ENCODE measurements at regions not wholly inside any gene's neighbourhood (a gene's known extent, or its start where the extent isn't known, plus 50 kb on each side); places are given as distances from the start of the nearest gene placed in this dataset.
"Not testable (repeated sequence)": the region's sequence is repeated elsewhere in the genome, so short reads cannot be mapped to it uniquely, and the experiment has no call there.

DNA sequence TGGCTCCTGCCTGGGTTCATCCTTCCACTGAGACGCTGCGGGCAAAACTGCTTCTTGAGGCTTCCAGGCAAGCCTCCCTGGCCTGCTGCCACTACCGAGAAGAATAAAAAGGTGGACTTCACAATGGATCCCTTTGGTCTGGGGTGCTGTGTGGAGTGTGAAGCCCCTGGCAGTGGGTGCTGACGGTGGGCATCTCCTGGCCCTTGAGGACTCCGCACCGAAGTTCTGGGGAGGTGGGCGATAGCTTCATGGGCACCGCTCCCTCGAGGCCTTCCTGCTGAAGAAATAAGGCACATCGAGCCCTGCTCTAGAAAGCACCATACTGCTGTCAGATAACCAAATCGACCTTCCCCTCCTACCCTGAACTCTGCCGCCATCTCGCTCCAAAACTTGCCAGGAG is 106.6 kb upstream of the CTBP2 start:
- intact Hi-C loops (cut with DNase I) = no loop called here
- DNase-seq (ENCODE audit: missing footprints) (no peak), ATAC-seq (no peak)

DNA sequence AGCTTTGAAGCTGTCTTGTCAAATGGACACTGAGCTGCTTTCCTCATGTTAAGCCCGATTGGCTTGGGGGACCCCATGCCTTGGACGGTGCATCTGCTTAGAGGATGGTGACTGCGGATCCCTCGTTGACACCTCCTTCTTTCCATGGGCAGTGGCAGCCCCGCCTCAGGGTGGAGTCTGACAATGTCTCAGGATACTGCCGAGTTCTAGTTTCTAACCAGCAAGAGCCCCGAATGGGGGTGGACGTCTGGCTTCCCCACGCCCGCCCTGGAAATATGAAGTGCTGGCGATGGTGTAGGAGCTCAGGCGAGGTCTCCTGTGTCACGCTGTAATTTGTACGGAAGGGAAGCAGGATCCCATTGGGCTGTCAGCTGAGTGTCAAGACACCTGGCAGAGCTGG is 106.2 kb upstream of the CTBP2 start:
- no peak for DNase-seq (ENCODE audit: missing footprints)
- intact Hi-C loops (cut with DNase I) = no loop called here
- ATAC-seq = no peak

DNA sequence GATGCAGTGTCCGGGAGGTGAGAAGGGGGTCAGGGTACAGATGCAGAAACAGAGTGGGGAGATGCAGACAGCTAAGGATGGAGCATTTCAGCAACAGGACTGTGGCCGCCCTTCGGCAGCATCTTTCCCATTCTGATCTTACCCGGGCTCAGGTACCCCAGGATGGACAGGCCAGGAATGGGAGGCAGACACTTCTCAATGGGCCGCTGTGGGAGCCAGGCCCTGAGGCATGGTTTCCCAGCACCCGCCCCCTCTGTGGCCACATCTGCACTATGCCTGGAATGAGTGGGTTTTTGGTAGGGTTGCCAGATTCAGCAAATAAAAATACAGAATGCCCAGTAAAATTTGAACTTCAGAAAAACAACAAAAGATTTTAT is 105.2 kb upstream of the CTBP2 start:
- intact Hi-C loops (cut with DNase I) = no loop called here
- DNase-seq (ENCODE audit: missing footprints) (no peak), ATAC-seq (no peak)

DNA sequence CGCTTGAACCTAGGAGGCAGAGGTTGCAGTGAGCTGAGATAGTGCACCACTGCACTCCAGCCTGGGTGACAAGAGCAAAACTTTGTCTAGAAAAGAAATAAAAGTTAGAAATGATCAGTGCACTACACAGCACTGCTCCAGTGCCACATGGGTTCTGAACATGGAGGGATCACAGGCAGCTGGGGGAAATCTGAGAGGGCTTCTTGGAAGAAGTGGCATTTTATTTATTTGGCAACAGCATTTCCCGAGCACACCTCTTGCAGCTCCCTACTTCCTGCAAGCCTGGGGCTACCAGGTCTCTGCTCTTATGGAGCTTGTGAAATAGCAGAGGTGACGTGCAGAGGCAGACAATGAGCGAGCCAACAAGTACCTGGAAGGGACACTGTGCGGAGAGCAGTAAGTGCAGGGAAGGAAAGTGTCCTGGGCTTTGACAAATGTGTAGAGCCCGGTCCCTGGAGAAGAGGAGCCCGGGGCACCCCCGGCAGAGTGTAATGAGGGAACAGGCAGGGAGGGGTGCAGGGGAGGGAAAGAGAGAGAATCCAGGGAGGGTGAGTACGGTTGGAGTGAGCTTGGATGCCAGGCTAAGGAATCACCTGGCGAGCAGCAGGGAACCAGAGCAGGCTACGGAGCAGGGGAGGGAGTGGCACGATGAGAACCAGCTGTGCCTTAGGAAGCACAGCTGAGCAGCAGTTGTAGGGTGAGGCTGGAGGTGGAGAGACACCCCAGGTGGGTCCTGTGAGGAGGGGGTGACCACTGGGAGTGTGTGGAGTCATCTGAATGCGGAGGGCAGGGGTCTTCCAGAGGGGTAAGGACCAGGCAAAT is 104.6 kb upstream of the CTBP2 start:
- ATAC-seq (no peak), DNase-seq (ENCODE audit: missing footprints) (no peak)
- intact Hi-C loops (cut with DNase I) = no loop called here

DNA sequence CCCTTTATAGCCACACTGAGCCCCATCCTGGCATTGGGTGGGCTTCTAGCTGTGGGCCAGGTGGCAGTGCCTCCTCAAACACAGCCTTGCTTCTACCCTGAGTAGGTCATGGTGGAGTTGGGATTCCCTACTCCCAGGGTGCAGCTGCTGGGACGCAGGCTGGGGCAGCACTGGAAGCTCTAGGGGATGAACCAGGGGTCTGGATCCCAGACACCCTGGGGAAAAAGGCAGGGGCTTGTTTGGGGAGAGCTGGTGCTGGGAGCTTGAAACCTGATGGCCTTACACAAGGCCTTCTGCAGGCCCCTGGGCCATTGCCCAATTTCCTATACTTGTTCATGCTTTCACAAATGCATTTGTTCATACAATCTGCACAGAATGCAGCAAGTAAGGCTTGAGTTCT is 103.7 kb upstream of the CTBP2 start:
- DNase-seq (ENCODE audit: missing footprints) (no peak), ATAC-seq (no peak)
- intact Hi-C loops (cut with DNase I) = no loop called here

DNA sequence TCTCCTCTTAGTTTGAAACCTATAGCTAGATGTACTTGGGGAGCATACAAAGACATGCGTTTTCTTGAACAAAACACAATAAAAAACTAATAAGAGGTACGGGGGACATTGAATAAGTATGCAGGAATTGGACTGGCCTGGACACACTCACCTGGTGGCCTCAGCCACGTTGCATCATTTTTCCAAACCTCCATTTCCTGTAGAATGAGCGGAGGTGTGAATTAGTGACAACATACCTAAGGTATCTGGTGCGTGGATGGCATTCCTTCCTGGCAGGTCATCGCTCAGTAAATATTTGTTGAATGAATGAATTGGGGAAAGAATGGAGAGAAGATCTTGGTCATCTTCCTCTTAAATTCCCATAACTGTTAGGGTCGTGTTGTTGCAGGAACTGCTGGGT is 103.2 kb upstream of the CTBP2 start:
- ATAC-seq = no peak
- intact Hi-C loops (cut with DNase I) = no loop called here

DNA sequence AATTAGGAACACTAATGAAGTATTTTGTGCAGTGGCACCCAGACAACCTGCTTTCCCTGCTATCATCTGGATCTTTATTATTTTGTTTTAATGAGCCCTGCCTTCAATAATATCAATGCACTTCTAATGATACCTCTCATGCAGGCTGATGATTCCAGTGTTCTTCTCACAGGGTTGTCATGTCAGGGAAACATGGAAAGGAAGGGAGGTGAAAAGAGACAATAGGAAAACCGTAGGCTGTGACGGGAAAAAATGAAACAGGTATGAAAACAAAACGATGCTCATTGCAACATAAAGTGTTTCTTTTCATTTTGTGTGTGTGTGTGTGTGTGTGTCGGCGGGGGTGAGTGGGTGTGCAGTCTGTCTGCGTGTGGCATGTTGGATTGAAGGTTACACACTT is 102.6 kb upstream of the CTBP2 start:
- ATAC-seq (no peak), DNase-seq (ENCODE audit: missing footprints) (no peak)
- intact Hi-C loops (cut with DNase I) = no loop called here

More for the DNA sequence above, 103.2 kb upstream of the CTBP2 start:
- no peak for DNase-seq (ENCODE audit: missing footprints)

DNA sequence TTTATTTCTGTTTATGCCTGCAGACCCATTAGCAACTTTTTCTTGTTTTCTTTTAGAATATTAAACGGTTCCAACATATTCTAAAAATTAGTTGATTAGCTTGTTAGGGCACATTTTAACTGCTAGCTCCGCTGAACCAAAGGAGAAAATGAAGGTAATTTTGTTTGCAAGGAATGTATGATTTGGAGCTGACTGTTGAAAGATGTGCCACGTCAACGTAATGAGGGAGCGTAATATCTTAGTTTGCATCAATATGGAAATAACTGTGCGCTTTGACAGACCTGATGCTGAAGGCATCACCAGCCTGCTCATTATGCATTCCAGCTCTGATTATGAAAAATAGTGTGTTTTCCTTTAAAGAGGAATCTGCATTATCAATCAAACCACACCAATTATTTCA is 102.0 kb upstream of the CTBP2 start:
- no peak for DNase-seq (ENCODE audit: missing footprints)
- intact Hi-C loops (cut with DNase I) = no loop called here
- no peak for ATAC-seq

DNA sequence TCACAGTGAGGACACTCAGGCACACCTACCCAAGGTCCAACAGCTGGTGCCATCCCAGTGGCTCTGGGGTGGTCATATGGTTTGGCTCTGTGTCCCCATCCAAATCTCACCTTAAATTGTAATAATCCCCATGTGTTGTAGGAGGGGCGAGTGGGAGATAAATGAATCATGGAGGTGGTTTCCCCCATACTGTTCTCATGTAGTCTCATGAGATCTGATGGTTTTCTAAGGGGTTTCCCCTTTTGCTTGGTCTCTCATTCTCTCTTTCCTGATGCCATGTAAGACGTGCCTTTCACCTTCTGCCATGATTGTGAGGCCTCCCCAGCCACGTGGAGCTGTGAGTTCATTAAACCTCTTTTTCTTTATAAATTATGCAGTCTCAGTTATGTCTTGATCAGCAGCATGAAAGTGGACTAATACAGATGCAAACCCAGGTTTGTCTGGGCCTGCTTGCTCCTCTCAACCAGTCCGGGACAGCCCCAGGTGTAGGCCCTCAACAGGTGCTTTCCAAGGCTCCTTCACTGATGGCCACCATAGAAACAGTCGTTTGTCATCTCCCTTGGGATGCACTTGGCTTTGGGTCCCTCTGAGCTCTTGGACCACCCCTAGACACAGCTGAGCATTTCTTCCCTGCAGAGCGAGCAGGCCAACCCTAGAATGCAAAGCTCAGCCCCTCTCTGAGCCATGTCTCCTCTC is 101.3 kb upstream of the CTBP2 start:
- DNase-seq (ENCODE audit: missing footprints) = no peak
- ATAC-seq = no peak
- intact Hi-C loops (cut with DNase I) = no loop called here

DNA sequence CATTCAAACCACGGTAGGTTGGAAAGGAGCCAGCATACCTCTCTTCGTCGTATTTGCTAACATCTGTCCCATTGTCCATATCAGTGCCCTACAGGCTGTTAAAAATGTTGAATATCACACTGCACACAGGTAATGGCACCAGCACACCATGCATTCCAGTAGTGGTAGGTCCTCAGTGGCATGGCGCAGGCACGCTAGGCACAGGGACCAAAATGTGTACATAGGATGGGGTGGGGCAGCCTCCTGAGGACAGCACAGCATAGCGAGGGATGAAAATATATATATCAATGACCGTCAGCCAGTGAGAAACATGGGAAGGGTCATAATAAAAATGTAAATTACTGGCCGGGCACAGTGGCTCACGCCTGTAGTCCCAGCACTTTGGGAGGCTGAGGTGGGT is 99.9 kb upstream of the CTBP2 start:
- intact Hi-C loops (cut with DNase I) = no loop called here
- ATAC-seq = no peak
- DNase-seq (ENCODE audit: missing footprints) = no peak

DNA sequence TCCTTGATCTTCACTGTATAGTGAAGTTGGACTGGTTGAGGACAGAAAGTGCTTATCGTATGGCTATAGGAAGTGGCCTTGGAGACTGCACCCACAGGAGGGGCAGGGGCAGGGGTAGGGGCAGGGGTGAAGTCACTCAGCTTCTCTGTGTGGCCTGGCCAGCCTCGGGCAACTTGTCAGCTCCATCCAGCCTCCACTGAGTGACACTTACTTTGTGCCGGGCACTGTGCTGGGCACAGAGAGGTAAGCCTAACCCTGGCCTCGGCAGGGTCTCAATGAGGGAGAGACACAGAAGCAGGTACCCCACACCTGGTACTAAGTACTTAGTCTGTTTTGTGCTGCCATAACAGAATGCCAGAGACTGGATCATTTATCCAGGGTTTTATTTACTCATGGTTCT is 99.3 kb upstream of the CTBP2 start:
- intact Hi-C loops (cut with DNase I) = no loop called here
- ATAC-seq (no peak), DNase-seq (ENCODE audit: missing footprints) (no peak)

DNA sequence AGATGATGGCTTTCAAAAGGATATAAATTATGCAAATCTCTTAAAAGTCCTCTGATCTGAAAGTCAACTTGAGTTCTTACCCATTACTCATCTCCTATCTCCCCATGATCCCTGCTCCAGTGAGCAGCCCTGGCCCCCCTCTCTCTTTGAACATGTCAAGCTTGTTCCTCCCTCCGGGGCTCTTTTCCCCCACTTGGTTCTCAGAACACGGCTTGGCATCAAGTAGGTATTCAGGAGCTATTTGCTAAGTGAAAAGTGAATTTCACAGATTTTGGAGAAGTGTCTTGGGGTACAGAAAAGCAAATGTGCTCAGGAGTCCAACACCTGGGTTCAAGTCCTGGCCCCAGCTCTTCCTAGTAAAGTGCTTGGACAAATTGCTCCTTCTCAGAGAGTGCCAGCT is 98.3 kb upstream of the CTBP2 start:
- DNase-seq (ENCODE audit: missing footprints) (no peak), ATAC-seq (no peak)
- intact Hi-C loops (cut with DNase I) = no loop called here

DNA sequence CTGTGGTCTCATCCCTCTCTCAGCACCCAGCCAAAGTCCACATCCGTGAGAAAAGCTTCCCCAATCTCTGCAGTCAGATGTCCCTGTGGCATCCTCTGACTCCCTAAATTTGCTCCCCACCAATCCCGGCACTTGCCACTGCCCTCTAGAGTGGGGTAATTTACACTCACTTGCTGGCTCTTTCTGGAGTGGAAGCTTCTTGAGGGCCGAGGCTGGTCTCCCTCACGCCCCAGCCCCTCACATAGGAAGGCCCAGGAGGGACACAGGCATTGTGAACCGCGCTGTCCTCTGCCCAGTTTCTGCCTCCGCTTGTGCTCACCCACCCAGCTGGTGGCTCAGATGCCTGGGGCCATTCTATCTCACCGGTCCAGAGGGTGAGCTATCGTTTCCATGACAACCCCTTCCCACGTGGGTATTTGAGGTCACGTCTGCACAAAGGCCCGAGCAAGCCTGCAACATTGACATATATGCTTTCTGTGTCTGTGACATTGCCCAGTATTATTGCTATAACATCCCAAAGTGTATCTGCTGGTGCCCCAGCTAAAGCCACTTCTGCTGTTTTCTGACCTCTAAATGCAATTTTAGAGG is 97.3 kb upstream of the CTBP2 start:
- no peak for ATAC-seq
- DNase-seq (ENCODE audit: missing footprints) = no peak
- intact Hi-C loops (cut with DNase I) = no loop called here

DNA sequence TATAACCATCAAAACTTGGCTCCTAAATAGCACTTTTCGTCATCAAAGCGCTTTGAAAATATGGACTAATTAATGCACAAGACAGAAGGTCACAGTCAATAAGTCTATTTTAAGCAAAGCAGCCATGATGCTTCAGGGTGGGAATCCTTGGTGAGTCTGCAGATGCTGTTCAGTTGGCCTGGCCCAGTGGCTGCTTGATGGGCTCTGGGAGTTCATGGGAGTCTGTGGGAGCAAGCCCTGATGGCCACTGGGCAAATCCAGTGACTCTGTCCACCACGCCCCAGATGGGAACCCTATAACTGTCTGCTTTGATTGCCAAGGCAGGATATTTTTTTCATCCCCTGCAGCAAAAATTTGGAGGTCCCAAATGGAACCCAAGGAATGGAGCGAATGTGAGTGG is 95.7 kb upstream of the CTBP2 start:
- ATAC-seq (no peak), DNase-seq (ENCODE audit: missing footprints) (no peak)
- intact Hi-C loops (cut with DNase I) = no loop called here

DNA sequence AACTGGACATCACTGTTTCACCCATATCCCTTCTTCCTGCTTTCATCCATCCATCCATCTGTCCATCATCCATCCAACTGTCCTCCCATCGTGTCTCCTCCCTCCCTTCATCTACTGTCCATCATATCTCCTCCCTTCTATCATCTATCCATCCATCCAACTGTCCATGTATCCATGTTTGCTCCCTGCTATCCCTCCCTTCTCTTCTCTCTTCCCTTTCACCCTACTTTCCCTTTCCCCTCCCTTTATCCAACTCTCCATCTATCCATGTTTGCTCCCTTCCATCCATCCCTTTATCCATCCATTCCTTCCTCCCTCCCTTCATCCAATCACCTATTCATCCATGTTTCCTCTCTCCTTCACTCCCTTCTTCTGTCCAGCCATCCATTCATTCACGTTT is 92.6 kb upstream of the CTBP2 start:
- ATAC-seq (no peak), DNase-seq (ENCODE audit: missing footprints) (no peak)
- intact Hi-C loops (cut with DNase I) = no loop called here

DNA sequence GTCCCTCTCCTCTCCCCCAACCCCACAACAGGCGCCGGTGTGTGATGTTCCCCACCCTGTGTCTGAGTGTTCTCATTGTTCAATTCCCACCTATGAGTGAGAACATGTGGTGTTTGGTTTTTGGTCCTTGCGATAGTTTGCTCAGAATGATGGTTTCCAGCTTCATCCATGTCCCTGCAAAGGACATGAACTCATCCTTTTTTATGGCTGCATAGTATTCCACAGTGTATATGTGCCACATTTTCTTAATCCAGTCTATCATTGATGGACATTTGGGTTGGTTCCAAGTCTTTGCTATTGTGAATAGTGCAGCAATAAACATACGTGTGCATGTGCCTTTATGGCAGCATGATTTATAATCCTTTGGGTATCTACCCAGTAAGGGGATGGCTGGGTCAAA is 90.5 kb upstream of the CTBP2 start:
- intact Hi-C loops (cut with DNase I); ATAC-seq; DNase-seq (ENCODE audit: missing footprints): not testable (repeated sequence)

DNA sequence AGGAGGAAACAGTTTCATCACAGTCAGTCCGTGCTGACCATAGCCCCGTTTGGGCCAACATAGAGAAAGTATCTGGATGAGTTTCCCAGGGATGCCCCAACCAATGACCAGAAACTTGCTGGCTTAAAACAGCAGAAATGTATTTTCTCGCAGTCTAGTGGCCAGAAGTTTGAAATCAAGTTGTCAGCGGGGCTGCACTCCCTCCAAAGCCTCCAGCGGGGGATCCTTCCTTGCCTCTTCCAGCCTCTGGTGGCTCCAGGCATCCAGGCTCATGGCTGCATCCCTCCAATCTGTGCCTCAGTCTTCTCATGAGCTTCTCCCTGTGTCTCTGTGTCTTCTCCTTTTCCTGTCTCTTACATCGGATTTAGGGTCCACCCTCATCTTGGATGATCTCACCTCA is 89.6 kb upstream of the CTBP2 start:
- ATAC-seq (no peak), DNase-seq (ENCODE audit: missing footprints) (no peak)
- intact Hi-C loops (cut with DNase I) = no loop called here

DNA sequence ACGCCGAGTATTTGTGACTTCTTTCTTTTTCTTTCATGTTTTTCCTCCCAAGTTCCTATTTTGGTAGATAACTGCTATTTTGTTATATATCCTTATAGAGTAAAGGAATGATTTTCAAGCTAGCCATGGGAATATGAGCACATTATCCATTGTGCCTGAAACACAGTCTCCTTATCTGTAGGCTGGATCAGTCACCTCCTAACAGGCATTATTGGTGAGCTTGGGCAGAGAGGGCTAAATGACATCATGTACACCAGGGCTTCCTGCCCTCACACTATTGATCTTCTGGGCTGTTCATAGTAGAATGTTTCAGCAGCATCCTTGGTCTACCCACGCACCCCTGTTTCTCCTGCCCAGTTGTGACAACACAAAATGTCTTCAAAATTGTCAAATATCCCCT is 88.1 kb upstream of the CTBP2 start:
- no peak for DNase-seq (ENCODE audit: missing footprints)
- intact Hi-C loops (cut with DNase I) = no loop called here
- no peak for ATAC-seq

DNA sequence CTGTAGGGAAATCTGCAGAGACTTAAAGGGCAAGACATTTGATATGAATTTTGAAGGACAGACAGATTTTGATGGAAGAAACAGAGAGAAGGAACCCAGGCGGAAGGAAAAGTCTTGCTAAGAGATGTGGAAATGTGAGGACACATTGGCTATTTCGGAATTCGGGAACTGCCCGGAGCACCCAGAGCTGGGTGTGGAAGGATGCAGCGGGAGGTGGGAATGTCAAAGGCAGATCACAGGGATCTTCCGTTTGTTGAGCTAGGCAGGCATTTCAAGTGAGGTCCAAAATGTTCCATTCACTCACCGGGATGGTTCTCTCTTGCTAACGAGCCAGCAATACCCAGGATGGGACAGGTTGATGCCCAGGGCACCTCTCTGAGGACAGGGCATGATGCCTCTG is 87.2 kb upstream of the CTBP2 start:
- no peak for ATAC-seq
- intact Hi-C loops (cut with DNase I) = no loop called here

DNA sequence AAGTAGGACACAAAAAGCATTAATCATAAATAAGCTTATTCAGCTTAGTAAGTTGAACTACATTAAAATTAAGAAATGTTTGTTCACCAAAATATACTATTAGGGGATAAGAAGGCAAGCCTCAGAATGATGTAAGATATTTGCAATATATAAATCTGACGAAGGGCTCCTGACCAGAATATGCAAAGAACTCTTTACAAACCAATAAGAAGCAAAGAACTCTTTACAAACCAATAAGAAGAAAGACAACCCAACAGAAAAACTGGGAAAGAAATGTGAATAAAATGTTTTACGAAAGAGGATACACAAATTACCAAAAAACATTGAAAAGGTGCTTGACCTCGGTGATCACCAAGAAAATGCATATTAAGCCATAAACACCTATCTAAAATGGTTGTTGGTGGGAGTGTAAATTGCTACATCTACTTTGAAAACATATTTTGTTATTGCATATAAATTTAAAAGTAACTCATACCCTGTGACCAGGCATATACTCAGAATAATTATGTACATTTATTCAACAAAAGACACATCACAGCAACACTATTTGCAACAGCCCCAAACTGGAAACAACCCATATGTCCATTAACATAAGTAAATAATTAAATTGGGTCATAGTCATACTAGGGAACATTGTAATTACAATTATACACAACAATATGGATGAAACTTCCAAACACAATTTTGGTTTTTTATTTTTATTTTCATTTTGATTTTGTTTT is 83.3 kb upstream of the CTBP2 start:
- intact Hi-C loops (cut with DNase I) = no loop called here
- DNase-seq (ENCODE audit: missing footprints) = no peak

More for the DNA sequence above, 87.2 kb upstream of the CTBP2 start:
- DNase-seq (ENCODE audit: missing footprints) = no peak

More for the DNA sequence above, 83.3 kb upstream of the CTBP2 start:
- no peak for ATAC-seq

Data from Right ventricle myocardium inferior (tissue), 1 donor.